Gastroesophageal sphincter (tissue), 4 donors: ENCODE measurements at regions not wholly inside any gene's neighbourhood (a gene's known extent, or its start where the extent isn't known, plus 50 kb on each side); places are given as distances from the start of the nearest gene placed in this dataset.

Experiments used
- ATAC-seq: fragments of 150-250 bp; one replicate; pipeline ENCODE4 v1.9.1; 2016; ENCODE audit warnings: mild to moderate bottlenecking, moderate library complexity
- H3K27ac ChIP-seq, 4 donors: fragments of 200-600 bp; sonication (generic) in 3 of 4; 1 replicate in 3 of 4; 2 replicates in 1 of 4; pipeline ENCODE4 v1.5.1; 2016 to 2019
- H3K27me3 ChIP-seq: fragments of 200-600 bp; sonication (generic); one replicate; pipeline ENCODE4 v1.5.1; 2019
- H3K36me3 ChIP-seq, 2 donors: fragments of 200-600 bp; sonication (generic); one replicate each; pipeline ENCODE4 v1.5.1; 2019; ENCODE audit warnings: control low read depth in 1 of 2
- H3K4me1 ChIP-seq, 3 donors: fragments of 200-600 bp; sonication (generic); 1 replicate in 2 of 3; 2 replicates in 1 of 3; pipeline ENCODE4 v1.5.1; 2016 to 2019; ENCODE audit warnings: control low read depth in 2 of 3
- H3K4me3 ChIP-seq, 2 donors: fragments of 200-600 bp; sonication (generic); one replicate each; pipeline ENCODE4 v1.5.1; 2019; ENCODE audit warnings: mild to moderate bottlenecking in 1 of 2, moderate library complexity in 1 of 2
- H3K9me3 ChIP-seq, 3 donors: fragments of 200-600 bp; sonication (generic); one replicate each; pipeline ENCODE4 v1.5.1; 2017 to 2019; ENCODE audit warnings: control low read depth in 2 of 3
- CTCF ChIP-seq, 4 experiments: fragments of 200-600 bp in 2 of 4; fragments of 450-650 bp in 2 of 4; sonication (generic) in 1 of 4; IDR thresholded peaks; one replicate each; pipeline ENCODE4 v1.5.1; 2017 to 2019; ENCODE audit warnings: antibody characterized with exemption in 4 of 4, mild to moderate bottlenecking in 2 of 4, moderate library complexity in 2 of 4
- EP300 ChIP-seq: sonication (generic); formaldehyde crosslinking; IDR thresholded peaks from one replicate; pipeline ENCODE4 v1.6.1; 2017; ENCODE audit warnings: antibody characterized with exemption, mild to moderate bottlenecking
- POLR2A ChIP-seq, 2 donors: fragments of 450-650 bp; IDR thresholded peaks; one replicate each; pipeline ENCODE4 v1.6.1; 2017; ENCODE audit warnings: antibody characterized with exemption in 2 of 2, mild to moderate bottlenecking in 2 of 2, moderate library complexity in 1 of 2
- POLR2AphosphoS5 ChIP-seq: sonication (generic); formaldehyde crosslinking; IDR thresholded peaks from one replicate; pipeline ENCODE4 v1.6.1; 2017; ENCODE audit warnings: antibody characterized with exemption
- WGBS, 2 donors: methylation state at CpG; one replicate each; pipeline ENCODE4 v1.1.5; 2018; ENCODE audit warnings: low coverage in 1 of 2; 5-methylcytosine and 5-hydroxymethylcytosine counted together

GRCh38 chr9:38159599-38159998 is 90.6 kb upstream of the SHB start:
- TF ChIP-seq EP300 (no peak), CTCF (IDR thresholded peaks at IDR 0.05) (no peak), POLR2AphosphoS5 (no peak), POLR2A (IDR thresholded peaks at IDR 0.05) (no peak)
- no peaks in the 10 kb centered on the region for H3K9me3 ChIP-seq
- no peak overlapping the region for H3K4me3 ChIP-seq
- no peaks in the 10 kb centered on the region for H3K27me3 ChIP-seq
- H3K27ac ChIP-seq: no peak overlapping the region
- no peaks in the 10 kb centered on the region for H3K4me1 ChIP-seq
- no peak for ATAC-seq
- WGBS, 2 donors: 100% methylated on average over 1 of the region's 3 CpGs; no CpG with 5 or more reads in 1 of the 2 donors
- no peaks in the 10 kb centered on the region for H3K36me3 ChIP-seq

DNA sequence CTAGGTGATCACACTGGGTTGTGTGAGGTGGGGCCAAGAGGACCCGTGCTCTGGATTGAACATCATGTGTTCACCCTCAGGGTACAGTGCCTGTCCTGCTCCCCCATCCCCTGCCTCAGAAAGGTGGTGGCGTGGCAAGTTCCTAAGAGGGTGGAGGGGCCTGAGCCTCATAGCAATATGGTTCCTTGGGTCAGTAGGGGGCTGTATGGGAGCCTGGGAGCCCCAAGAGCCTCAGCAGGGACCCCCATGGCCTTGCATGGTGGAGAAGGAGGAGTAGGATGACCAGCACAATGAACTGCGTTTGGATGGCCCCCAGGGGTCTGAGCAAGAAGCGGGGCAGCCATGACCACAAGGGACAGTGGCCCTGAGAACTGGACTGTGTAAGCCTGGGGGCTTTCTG is 89.6 kb upstream of the SHB start:
- Histone ChIP-seq H3K27ac (no peak overlapping the region), H3K4me3 (no peak overlapping the region), H3K9me3 (no peaks in the 10 kb centered on the region), H3K4me1 (no peaks in the 10 kb centered on the region), H3K27me3 (no peaks in the 10 kb centered on the region), H3K36me3 (no peaks in the 10 kb centered on the region)
- no peak for TF ChIP-seq EP300
- TF ChIP-seq CTCF (IDR thresholded peaks at IDR 0.05): no peak
- TF ChIP-seq POLR2A (IDR thresholded peaks at IDR 0.05): no peak
- TF ChIP-seq POLR2AphosphoS5: no peak
- WGBS, 2 donors: 94 to 100% methylated on average over 1 to 2 of the region's 4 CpGs
- ATAC-seq: no peak

DNA sequence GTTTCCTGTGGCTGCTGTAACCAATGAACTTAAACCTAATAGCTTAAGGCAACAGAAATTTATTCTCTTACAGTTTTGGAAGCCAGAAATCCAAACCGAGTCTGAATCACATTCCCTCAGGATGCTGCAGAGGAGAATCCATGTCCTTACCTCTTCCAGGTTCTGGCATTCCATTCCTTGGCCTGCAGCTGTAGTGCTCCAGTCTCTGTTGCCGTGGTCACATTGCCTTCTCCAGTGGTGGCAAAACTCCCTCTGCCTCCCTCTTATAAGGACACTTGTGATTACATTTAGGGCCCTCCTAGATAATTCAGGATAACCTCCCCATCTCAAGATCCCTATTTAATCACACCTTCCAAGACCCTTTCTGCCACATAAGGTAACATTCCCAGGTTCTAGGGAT is 88.7 kb upstream of the SHB start:
- ATAC-seq: no peak
- H3K27ac ChIP-seq: no peak overlapping the region

DNA sequence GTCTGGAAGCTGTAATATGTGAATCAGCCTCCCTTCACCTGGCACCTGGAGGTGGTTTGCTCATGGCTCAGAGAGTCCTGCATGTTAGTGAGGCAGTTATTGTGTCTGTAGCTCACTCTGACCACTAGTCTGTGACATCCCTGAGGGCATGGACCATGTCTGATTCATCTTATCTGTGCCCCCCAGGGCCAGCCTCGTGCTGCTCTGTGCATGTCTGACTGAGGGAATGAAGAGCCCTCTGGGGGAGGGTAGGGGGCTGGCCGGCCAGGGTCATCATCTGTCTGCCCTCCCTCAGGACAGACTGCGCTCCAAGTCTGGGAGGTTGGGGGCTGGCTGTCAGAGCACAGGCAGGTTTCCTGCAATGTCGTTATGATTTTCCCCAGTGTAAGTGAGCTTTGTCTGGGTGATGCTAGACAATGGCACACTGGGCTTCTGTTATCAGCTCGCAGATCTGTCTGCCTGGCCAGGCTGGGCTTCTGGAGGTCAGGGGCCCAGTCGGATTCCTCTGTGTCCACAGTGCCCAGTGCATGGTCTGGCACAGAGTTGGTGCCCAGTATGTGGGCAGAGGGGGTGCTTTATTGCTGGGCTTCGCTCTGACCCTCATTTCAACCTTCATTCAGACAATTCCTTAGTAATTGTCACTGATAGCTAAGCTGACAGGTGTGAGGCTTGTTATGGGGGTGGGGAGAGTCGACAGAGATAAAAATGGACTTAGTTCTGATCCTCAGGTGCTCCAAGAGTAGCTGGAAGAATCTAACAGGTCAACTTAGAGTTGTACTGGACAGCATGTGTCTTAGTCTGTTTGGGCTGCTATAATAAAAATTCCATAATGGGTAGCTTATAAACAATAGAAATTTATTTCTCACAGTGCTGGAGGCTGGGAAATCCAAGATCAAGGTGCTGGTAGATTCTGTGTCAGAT is 85.7 kb upstream of the SHB start:
- TF ChIP-seq POLR2AphosphoS5 (no peak), CTCF (IDR thresholded peaks at IDR 0.05) (no peak), EP300 (no peak), POLR2A (IDR thresholded peaks at IDR 0.05) (no peak)
- H3K27me3 ChIP-seq: peaks cover 9% of the 10 kb centered on the region
- H3K9me3 ChIP-seq: no peaks in the 10 kb centered on the region
- WGBS, 2 donors: 72% methylated on average over 5 of the region's 8 CpGs; no CpG with 5 or more reads in 1 of the 2 donors
- no peaks in the 10 kb centered on the region for H3K4me1 ChIP-seq
- no peak overlapping the region for H3K27ac ChIP-seq
- H3K36me3 ChIP-seq: no peaks in the 10 kb centered on the region
- no peak overlapping the region for H3K4me3 ChIP-seq
- ATAC-seq: no peak

More for the DNA sequence above, 88.7 kb upstream of the SHB start:
- WGBS, 2 donors: 60 to 79% methylated on average over 1 to 2 of the region's 2 CpGs
- Histone ChIP-seq H3K4me3 (no peak overlapping the region), H3K27me3 (no peaks in the 10 kb centered on the region), H3K4me1 (no peaks in the 10 kb centered on the region), H3K36me3 (no peaks in the 10 kb centered on the region), H3K9me3 (no peaks in the 10 kb centered on the region)
- no peak for TF ChIP-seq POLR2AphosphoS5
- TF ChIP-seq EP300: no peak
- no peak for TF ChIP-seq POLR2A (IDR thresholded peaks at IDR 0.05)
- TF ChIP-seq CTCF (IDR thresholded peaks at IDR 0.05): no peak

DNA sequence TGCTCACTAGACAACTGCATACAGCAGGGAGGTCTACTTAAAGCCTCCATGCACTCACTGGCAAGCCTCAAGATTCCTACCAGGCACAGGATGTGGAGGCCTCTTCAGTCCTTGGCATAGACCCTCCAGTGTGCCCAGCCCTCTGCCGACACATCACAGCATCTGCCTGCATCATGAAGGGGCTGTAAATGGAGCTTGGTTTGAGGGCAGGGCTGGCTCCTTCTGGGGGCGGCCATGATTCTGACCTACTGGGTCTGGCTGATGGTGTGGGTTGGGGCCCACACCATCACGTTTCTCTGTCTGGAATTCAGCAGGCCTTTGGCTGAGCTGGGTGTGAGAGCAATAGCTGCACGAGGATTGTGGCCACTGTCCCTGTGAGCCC is 84.9 kb upstream of the SHB start:
- Histone ChIP-seq H3K9me3 (no peaks in the 10 kb centered on the region), H3K4me3 (no peak overlapping the region), H3K36me3 (no peaks in the 10 kb centered on the region), H3K27ac (no peak overlapping the region), H3K27me3 (peaks cover 12% of the 10 kb centered on the region), H3K4me1 (no peaks in the 10 kb centered on the region)
- WGBS, 2 donors: 76% methylated on average over 3 of the region's 4 CpGs; no CpG with 5 or more reads in 1 of the 2 donors
- TF ChIP-seq POLR2AphosphoS5 (no peak), EP300 (no peak), POLR2A (IDR thresholded peaks at IDR 0.05) (no peak), CTCF (IDR thresholded peaks at IDR 0.05) (no peak)
- ATAC-seq: no peak
